HG03571 (cell line): ENCODE measurements at regions not wholly inside any gene's neighbourhood (a gene's known extent, or its start where the extent isn't known, plus 50 kb on each side); places are given as distances from the start of the nearest gene placed in this dataset.

ENCODE experiments used
- ATAC-seq: cut with Tn5 transposase; IDR thresholded peaks from one replicate; pipeline ENCODE4 v1.9.1; 2021; ENCODE audit not compliant: unreplicated experiment

- ATAC-seq, result no peak
These were observed 366.0 kb downstream of the THBS2 start for GRCh38 chr6:168887621-168888020.

- ATAC-seq, result no peak
These were observed 366.7 kb downstream of the THBS2 start for GRCh38 chr6:168886964-168887363.

- ATAC-seq, result no peak
These were observed 367.6 kb downstream of the THBS2 start for GRCh38 chr6:168885751-168886742.

- no peak for ATAC-seq
These were observed 368.4 kb downstream of the THBS2 start for GRCh38 chr6:168885196-168885595.

- ATAC-seq, result peak; percentile 68
These were observed 369.0 kb downstream of the THBS2 start for GRCh38 chr6:168884646-168885086.

- ATAC-seq, result peak; percentile 34
These were observed 369.5 kb downstream of the THBS2 start for GRCh38 chr6:168884050-168884645.

GRCh38 chr6:168883410-168884049 lies 370.1 kb downstream of the THBS2 start:
- no peak for ATAC-seq

- no peak for ATAC-seq
These were observed 373.4 kb downstream of the THBS2 start for GRCh38 chr6:168880271-168880670.

- no peak for ATAC-seq
These were observed 375.8 kb downstream of the THBS2 start for GRCh38 chr6:168877821-168878282.

- ATAC-seq, result no peak
These were observed 376.7 kb downstream of the THBS2 start for GRCh38 chr6:168876956-168877355.

GRCh38 chr6:168875811-168876576 lies 377.7 kb downstream of the THBS2 start:
- no peak for ATAC-seq

GRCh38 chr6:168874637-168875036 lies 379.0 kb downstream of the THBS2 start:
- no peak for ATAC-seq

GRCh38 chr6:168873278-168874190 lies 380.1 kb downstream of the THBS2 start:
- ATAC-seq, result no peak

GRCh38 chr6:168871642-168872315 lies 381.9 kb downstream of the THBS2 start:
- no peak for ATAC-seq

- no peak for ATAC-seq
These were observed 382.7 kb downstream of the THBS2 start for GRCh38 chr6:168870982-168871381.

- ATAC-seq, result no peak
These were observed 386.2 kb downstream of the THBS2 start for GRCh38 chr6:168867247-168868102.

- ATAC-seq, result no peak
These were observed 387.1 kb downstream of the THBS2 start for GRCh38 chr6:168866534-168866933.

GRCh38 chr6:168865522-168865921 lies 388.1 kb downstream of the THBS2 start:
- ATAC-seq, result no peak
